ENCODE measurements at regions not wholly inside any gene's neighbourhood (a gene's known extent, or its start where the extent isn't known, plus 50 kb on each side); places are given as distances from the start of the nearest gene placed in this dataset.

- FAIRE-seq = no peak
- H2AFZ ChIP-seq (ENCODE audit: low read depth, low read length) = no peak overlapping the region
- dilution Hi-C loops (cut with MboI; ENCODE audit: extremely low pct_ligation_motif_present, low sequenced_read_pairs) (no loop called here), intact Hi-C loops (cut with micrococcal nuclease) (no loop called here)
- H3K4me3 ChIP-seq (replicated peaks in 1 of 3; ENCODE audit: insufficient read depth in 1 of 3, low read depth in 1 of 3, low read length in 3 of 3) = no peak overlapping the region
- no peaks in the 10 kb centered on the region for H3K36me3 ChIP-seq (ENCODE audit: control insufficient read depth in 2 of 2, extremely low read depth in 1 of 2, insufficient read depth in 2 of 2, low read length in 2 of 2)
- no peak for TF ChIP-seq JUN (IDR thresholded peaks at IDR 0.05; ENCODE audit: borderline replicate concordance, insufficient read depth, insufficient read length, low read depth)
- no peak for TF ChIP-seq GATA2 (IDR thresholded peaks at IDR 0.05; ENCODE audit: insufficient read depth, insufficient read length, low read depth, low read length)
- no peak for TF ChIP-seq CTCF (IDR thresholded peaks at IDR 0.05; ENCODE audit: extremely low read depth in 1 of 2, insufficient read depth in 1 of 2, low read depth in 1 of 2, low read length in 2 of 2)
- no peak for TF ChIP-seq EZH2 (IDR thresholded peaks at IDR 0.05; ENCODE audit: borderline replicate concordance, low read depth, low read length, severe bottlenecking)
- TF ChIP-seq MYC (IDR thresholded peaks at IDR 0.05; ENCODE audit: low read depth, low read length) = no peak
- no peaks in the 10 kb centered on the region for H3K9me1 ChIP-seq (replicated peaks; ENCODE audit: control insufficient read depth, extremely low read depth, insufficient read depth, low read length)
- H3K4me2 ChIP-seq (ENCODE audit: insufficient read depth, low read length) = no peak overlapping the region
- POLR2A ChIA-PET = no interaction called here
- H3K9me3 ChIP-seq (replicated peaks; ENCODE audit: control insufficient read depth, insufficient read depth, low read length) = no peaks in the 10 kb centered on the region
- H3K4me1 ChIP-seq (ENCODE audit: control insufficient read depth, extremely low read depth, insufficient read depth, low read length) = no peaks in the 10 kb centered on the region
- CTCF ChIA-PET = no interaction called here
- no peaks in the 10 kb centered on the region for H3K79me2 ChIP-seq (ENCODE audit: control insufficient read depth, insufficient read depth, low read length)
- no peak overlapping the region for H3K9ac ChIP-seq (replicated peaks; ENCODE audit: extremely low read depth, insufficient read depth, low read length)
- no TSS peak for BruUV-seq (replicated peaks)
- H3K27ac ChIP-seq (ENCODE audit: insufficient read depth, low read depth, low read length) = no peak overlapping the region
- no peak for DNase-seq (ENCODE audit: low read depth, low spot score)
- H3K27me3 ChIP-seq (ENCODE audit: control insufficient read depth in 2 of 2, insufficient read depth in 2 of 2, low read length in 2 of 2) = no peaks in the 10 kb centered on the region
- H4K20me1 ChIP-seq (replicated peaks; ENCODE audit: control insufficient read depth, extremely low read depth, insufficient read depth, low read length) = no peaks in the 10 kb centered on the region
Measured at GRCh38 chr4:100716416-100716815, 198.6 kb upstream of the EMCN start.

- H3K4me2 ChIP-seq (ENCODE audit: insufficient read depth, low read length) = no peak overlapping the region
- no peaks in the 10 kb centered on the region for H4K20me1 ChIP-seq (replicated peaks; ENCODE audit: control insufficient read depth, extremely low read depth, insufficient read depth, low read length)
- POLR2A ChIA-PET = no interaction called here
- dilution Hi-C loops (cut with MboI; ENCODE audit: extremely low pct_ligation_motif_present, low sequenced_read_pairs) = no loop called here
- no peaks in the 10 kb centered on the region for H3K36me3 ChIP-seq (ENCODE audit: control insufficient read depth in 2 of 2, extremely low read depth in 1 of 2, insufficient read depth in 2 of 2, low read length in 2 of 2)
- no peak for FAIRE-seq
- no peaks in the 10 kb centered on the region for H3K9me1 ChIP-seq (replicated peaks; ENCODE audit: control insufficient read depth, extremely low read depth, insufficient read depth, low read length)
- DNase-seq (ENCODE audit: low read depth, low spot score) = no peak
- no peak overlapping the region for H3K27ac ChIP-seq (ENCODE audit: insufficient read depth, low read depth, low read length)
- TF ChIP-seq MAX (IDR thresholded peaks at IDR 0.05; ENCODE audit: insufficient read depth, insufficient read length) (no peak), CTCF (IDR thresholded peaks at IDR 0.05; ENCODE audit: extremely low read depth in 1 of 2, insufficient read depth in 1 of 2, low read depth in 1 of 2, low read length in 2 of 2) (no peak), POLR2AphosphoS5 (IDR thresholded peaks at IDR 0.05; ENCODE audit: insufficient read depth, low read depth, low read length) (no peak), EZH2 (IDR thresholded peaks at IDR 0.05; ENCODE audit: borderline replicate concordance, low read depth, low read length, severe bottlenecking) (no peak), FOS (IDR thresholded peaks at IDR 0.05; ENCODE audit: borderline replicate concordance, insufficient read depth, low read length) (no peak), MYC (IDR thresholded peaks at IDR 0.05; ENCODE audit: low read depth, low read length) (no peak), GATA2 (IDR thresholded peaks at IDR 0.05; ENCODE audit: insufficient read depth, insufficient read length, low read depth, low read length) (no peak), POLR2A (IDR thresholded peaks at IDR 0.05; ENCODE audit: low read depth, low read length) (no peak), JUN (IDR thresholded peaks at IDR 0.05; ENCODE audit: borderline replicate concordance, insufficient read depth, insufficient read length, low read depth) (no peak)
- intact Hi-C loops (cut with micrococcal nuclease) = no loop called here
- no peaks in the 10 kb centered on the region for H3K9me3 ChIP-seq (replicated peaks; ENCODE audit: control insufficient read depth, insufficient read depth, low read length)
- H2AFZ ChIP-seq (ENCODE audit: low read depth, low read length) = no peak overlapping the region
- no peaks in the 10 kb centered on the region for H3K4me1 ChIP-seq (ENCODE audit: control insufficient read depth, extremely low read depth, insufficient read depth, low read length)
- no peaks in the 10 kb centered on the region for H3K27me3 ChIP-seq (ENCODE audit: control insufficient read depth in 2 of 2, insufficient read depth in 2 of 2, low read length in 2 of 2)
- no peak overlapping the region for H3K4me3 ChIP-seq (replicated peaks in 1 of 3; ENCODE audit: insufficient read depth in 1 of 3, low read depth in 1 of 3, low read length in 3 of 3)
- no peaks in the 10 kb centered on the region for H3K79me2 ChIP-seq (ENCODE audit: control insufficient read depth, insufficient read depth, low read length)
- H3K9ac ChIP-seq (replicated peaks; ENCODE audit: extremely low read depth, insufficient read depth, low read length) = no peak overlapping the region
- no TSS peak for BruUV-seq (replicated peaks)
- CTCF ChIA-PET = no interaction called here
Measured at GRCh38 chr4:100708776-100709175, 191.0 kb upstream of the EMCN start.

Measured in endothelial cell of umbilical vein (primary cell).